SK-N-SH (cell line): ENCODE measurements at regions not wholly inside any gene's neighbourhood (a gene's known extent, or its start where the extent isn't known, plus 50 kb on each side); places are given as distances from the start of the nearest gene placed in this dataset.
"Not testable (repeated sequence)": the region's sequence is repeated elsewhere in the genome, so short reads cannot be mapped to it uniquely, and the experiment has no call there.

ENCODE experiments used
- EP300 ChIP-seq, 2 experiments: IDR thresholded peaks; 2 replicates each; pipeline versions ENCODE4 v1.4.0 to v1.6.1; 2012; ENCODE audit warnings: borderline replicate concordance in 1 of 2, low read depth in 1 of 2, low read length in 1 of 2
- EZH2phosphoT487 ChIP-seq: fragments of 200-600 bp; sonication (generic); IDR thresholded peaks from 2 replicates; pipeline ENCODE4 v1.6.1; 2017; ENCODE audit warnings: low read depth, mixed run types, mild to moderate bottlenecking, antibody characterized with exemption, moderate library complexity, borderline replicate concordance
- JUND ChIP-seq: IDR thresholded peaks from 2 replicates; pipeline ENCODE4 v1.4.0; 2012
- NFIC ChIP-seq: IDR thresholded peaks from 2 replicates; pipeline ENCODE4 v1.4.0; 2012; ENCODE audit warnings: borderline replicate concordance
- POLR2AphosphoS5 ChIP-seq: IDR thresholded peaks from 2 replicates; pipeline ENCODE4 v1.6.1; 2012; ENCODE audit warnings: low read depth, low read length
- RAD21 ChIP-seq: IDR thresholded peaks from 2 replicates; pipeline ENCODE4 v1.6.1; 2012; ENCODE audit warnings: mild to moderate bottlenecking, low read length
- RFX5 ChIP-seq: IDR thresholded peaks from 2 replicates; pipeline ENCODE4 v1.6.1; 2012; ENCODE audit warnings: mild to moderate bottlenecking, improper control_type of control experiment, low read length
- RXRA ChIP-seq: IDR thresholded peaks from 2 replicates; pipeline ENCODE4 v1.4.0; 2012; ENCODE audit warnings: low read depth, mild to moderate bottlenecking, borderline replicate concordance
- SMC3 ChIP-seq: IDR thresholded peaks from 2 replicates; pipeline ENCODE4 v1.6.1; 2012; ENCODE audit warnings: low read depth, low read length, improper control_type of control experiment
- TF ChIP-seq, protein P1 (sequence below): fragments of 200-600 bp; sonication (generic); IDR thresholded peaks from 2 replicates; pipeline ENCODE4 v1.6.1; 2017; ENCODE audit warnings: antibody characterized with exemption, mild to moderate bottlenecking, moderate library complexity

DNA sequence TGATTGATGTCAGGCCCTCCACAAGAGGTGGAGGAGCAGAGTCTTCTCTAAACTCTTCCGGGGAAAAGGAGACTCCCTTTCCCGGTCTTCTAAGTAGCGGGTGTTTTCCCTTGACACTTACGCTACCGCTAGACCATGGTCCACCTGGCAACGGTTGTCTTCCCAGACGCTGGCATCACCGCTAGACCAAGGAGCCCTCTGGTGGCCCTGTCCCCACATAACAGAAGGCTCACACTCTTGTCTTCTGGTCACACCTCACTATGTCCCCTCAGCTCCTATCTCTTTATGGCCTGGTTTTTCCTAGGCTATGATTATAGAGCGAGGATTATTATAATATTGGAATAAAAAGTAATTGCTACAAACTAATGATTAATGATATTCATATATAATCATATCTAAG lies 532.5 kb upstream of the SYNCRIP start:
- TF ChIP-seq, protein P1, sequence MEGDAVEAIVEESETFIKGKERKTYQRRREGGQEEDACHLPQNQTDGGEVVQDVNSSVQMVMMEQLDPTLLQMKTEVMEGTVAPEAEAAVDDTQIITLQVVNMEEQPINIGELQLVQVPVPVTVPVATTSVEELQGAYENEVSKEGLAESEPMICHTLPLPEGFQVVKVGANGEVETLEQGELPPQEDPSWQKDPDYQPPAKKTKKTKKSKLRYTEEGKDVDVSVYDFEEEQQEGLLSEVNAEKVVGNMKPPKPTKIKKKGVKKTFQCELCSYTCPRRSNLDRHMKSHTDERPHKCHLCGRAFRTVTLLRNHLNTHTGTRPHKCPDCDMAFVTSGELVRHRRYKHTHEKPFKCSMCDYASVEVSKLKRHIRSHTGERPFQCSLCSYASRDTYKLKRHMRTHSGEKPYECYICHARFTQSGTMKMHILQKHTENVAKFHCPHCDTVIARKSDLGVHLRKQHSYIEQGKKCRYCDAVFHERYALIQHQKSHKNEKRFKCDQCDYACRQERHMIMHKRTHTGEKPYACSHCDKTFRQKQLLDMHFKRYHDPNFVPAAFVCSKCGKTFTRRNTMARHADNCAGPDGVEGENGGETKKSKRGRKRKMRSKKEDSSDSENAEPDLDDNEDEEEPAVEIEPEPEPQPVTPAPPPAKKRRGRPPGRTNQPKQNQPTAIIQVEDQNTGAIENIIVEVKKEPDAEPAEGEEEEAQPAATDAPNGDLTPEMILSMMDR: not testable (repeated sequence)
- not testable (repeated sequence) for TF ChIP-seq JUND; EP300 (IDR thresholded peaks at IDR 0.05; ENCODE audit: borderline replicate concordance in 1 of 2, low read depth in 1 of 2, low read length in 1 of 2); POLR2AphosphoS5; NFIC; SMC3; RFX5; RXRA; RAD21; EZH2phosphoT487
